ENCODE measurements at regions not wholly inside any gene's neighbourhood (a gene's known extent, or its start where the extent isn't known, plus 50 kb on each side); places are given as distances from the start of the nearest gene placed in this dataset.

GRCh38 chr2:200033929-200034328, 78.5 kb downstream of the MAIP1 start:
- TF ChIP-seq EP300 (IDR thresholded peaks at IDR 0.05) (no peak), POLR2A (IDR thresholded peaks at IDR 0.05) (no peak), CTCF (IDR thresholded peaks at IDR 0.05) (no peak)
